Activated T-helper 17 cell treated with anti-CD3 and anti-CD28 coated beads, Interleukin-2, amount 50 U/mL, for 72 hours (primary cell): ENCODE measurements at regions not wholly inside any gene's neighbourhood (a gene's known extent, or its start where the extent isn't known, plus 50 kb on each side); places are given as distances from the start of the nearest gene placed in this dataset.

Experiments used
- ATAC-seq: fragments of 150-1000 bp; cut with Tn5 transposase; replicated peaks from 2 replicates; pipeline ENCODE4 v1.10.0; 2021; ENCODE audit warnings: mild to moderate bottlenecking, moderate library complexity
- H3K27ac Mint-ChIP-seq: one replicate; pipeline ENCODE4 v1.8.0; 2022; ENCODE audit warnings: mixed read lengths
- H3K27me3 Mint-ChIP-seq: one replicate; pipeline ENCODE4 v1.8.0; 2022; ENCODE audit warnings: mixed read lengths
- H3K36me3 Mint-ChIP-seq: one replicate; pipeline ENCODE4 v1.8.0; 2022; ENCODE audit warnings: low read depth, mild to moderate bottlenecking, mixed read lengths
- H3K4me1 Mint-ChIP-seq: one replicate; pipeline ENCODE4 v1.8.0; 2022; ENCODE audit warnings: mixed read lengths
- H3K4me3 Mint-ChIP-seq: one replicate; pipeline ENCODE4 v1.8.0; 2022; ENCODE audit warnings: mild to moderate bottlenecking, mixed read lengths
- H3K9me3 Mint-ChIP-seq: one replicate; pipeline ENCODE4 v1.8.0; 2022; ENCODE audit warnings: mixed read lengths

GRCh38 chr13:111974341-111974640 lies 92.7 kb upstream of the SOX1 start:
- H3K27ac Mint-ChIP-seq: no peak overlapping the region
- peaks cover 3% of the 10 kb centered on the region for H3K27me3 Mint-ChIP-seq
- H3K9me3 Mint-ChIP-seq: peaks cover 12% of the 10 kb centered on the region
- no peak overlapping the region for H3K4me3 Mint-ChIP-seq
- peaks cover 7% of the 10 kb centered on the region for H3K4me1 Mint-ChIP-seq
- no peaks in the 10 kb centered on the region for H3K36me3 Mint-ChIP-seq
- ATAC-seq: no peak

GRCh38 chr13:111975539-111976473 lies 91.1 kb upstream of the SOX1 start:
- no peak overlapping the region for H3K4me3 Mint-ChIP-seq
- peaks cover 7% of the 10 kb centered on the region for H3K4me1 Mint-ChIP-seq
- peaks cover 5% of the 10 kb centered on the region for H3K27me3 Mint-ChIP-seq
- no peaks in the 10 kb centered on the region for H3K36me3 Mint-ChIP-seq
- H3K27ac Mint-ChIP-seq: no peak overlapping the region
- peaks cover 12% of the 10 kb centered on the region for H3K9me3 Mint-ChIP-seq
- ATAC-seq: no peak

- H3K4me3 Mint-ChIP-seq: no peak overlapping the region
- ATAC-seq: no peak
- H3K9me3 Mint-ChIP-seq: peaks cover 12% of the 10 kb centered on the region
- H3K4me1 Mint-ChIP-seq: peaks cover 7% of the 10 kb centered on the region
- no peaks in the 10 kb centered on the region for H3K36me3 Mint-ChIP-seq
- H3K27ac Mint-ChIP-seq: no peak overlapping the region
- H3K27me3 Mint-ChIP-seq: peaks cover 4% of the 10 kb centered on the region
These were observed 90.3 kb upstream of the SOX1 start for GRCh38 chr13:111976474-111977178.

- H3K27ac Mint-ChIP-seq: no peak overlapping the region
- H3K27me3 Mint-ChIP-seq: peaks cover 7% of the 10 kb centered on the region
- no peak for ATAC-seq
- H3K4me3 Mint-ChIP-seq: no peak overlapping the region
- H3K4me1 Mint-ChIP-seq: peaks cover 7% of the 10 kb centered on the region
- peaks cover 12% of the 10 kb centered on the region for H3K9me3 Mint-ChIP-seq
- H3K36me3 Mint-ChIP-seq: no peaks in the 10 kb centered on the region
These were observed 89.8 kb upstream of the SOX1 start for GRCh38 chr13:111977179-111977506.

GRCh38 chr13:111978546-111978945 lies 88.4 kb upstream of the SOX1 start:
- no peak for ATAC-seq
- Mint-ChIP-seq H3K27ac (no peak overlapping the region), H3K36me3 (no peaks in the 10 kb centered on the region), H3K4me3 (no peak overlapping the region), H3K9me3 (peaks cover 12% of the 10 kb centered on the region), H3K4me1 (peaks cover 7% of the 10 kb centered on the region), H3K27me3 (peaks cover 9% of the 10 kb centered on the region)

GRCh38 chr13:111980146-111980929 lies 86.6 kb upstream of the SOX1 start:
- no peak overlapping the region for H3K4me3 Mint-ChIP-seq
- H3K4me1 Mint-ChIP-seq: peaks cover 1% of the 10 kb centered on the region
- no peaks in the 10 kb centered on the region for H3K36me3 Mint-ChIP-seq
- no peak for ATAC-seq
- H3K27ac Mint-ChIP-seq: no peak overlapping the region
- peaks cover 7% of the 10 kb centered on the region for H3K9me3 Mint-ChIP-seq
- peaks cover 16% of the 10 kb centered on the region for H3K27me3 Mint-ChIP-seq

- Mint-ChIP-seq H3K9me3 (peaks cover 5% of the 10 kb centered on the region), H3K27ac (no peak overlapping the region)
- no peak for ATAC-seq
These were observed 85.9 kb upstream of the SOX1 start for GRCh38 chr13:111981006-111981405.

GRCh38 chr13:111981446-111982165 lies 85.3 kb upstream of the SOX1 start:
- H3K4me3 Mint-ChIP-seq: no peak overlapping the region
- H3K27me3 Mint-ChIP-seq: peaks cover 16% of the 10 kb centered on the region
- ATAC-seq: no peak
- H3K27ac Mint-ChIP-seq: no peak overlapping the region
- H3K4me1 Mint-ChIP-seq: no peaks in the 10 kb centered on the region
- H3K9me3 Mint-ChIP-seq: peaks cover 5% of the 10 kb centered on the region
- H3K36me3 Mint-ChIP-seq: no peaks in the 10 kb centered on the region

More at GRCh38 chr13:111981006-111981405, 85.9 kb upstream of the SOX1 start:
- Mint-ChIP-seq H3K4me1 (no peaks in the 10 kb centered on the region), H3K4me3 (no peak overlapping the region), H3K36me3 (no peaks in the 10 kb centered on the region), H3K27me3 (peaks cover 16% of the 10 kb centered on the region)

GRCh38 chr13:111984349-111984748 lies 82.6 kb upstream of the SOX1 start:
- ATAC-seq: no peak
- Mint-ChIP-seq H3K4me3 (no peak overlapping the region), H3K9me3 (peaks cover 8% of the 10 kb centered on the region), H3K27ac (no peak overlapping the region), H3K4me1 (no peaks in the 10 kb centered on the region), H3K27me3 (peaks cover 22% of the 10 kb centered on the region), H3K36me3 (no peaks in the 10 kb centered on the region)

- Mint-ChIP-seq H3K27ac (no peak overlapping the region), H3K9me3 (peaks cover 14% of the 10 kb centered on the region), H3K27me3 (peaks cover 20% of the 10 kb centered on the region), H3K4me1 (no peaks in the 10 kb centered on the region), H3K36me3 (no peaks in the 10 kb centered on the region), H3K4me3 (no peak overlapping the region)
- ATAC-seq: no peak
These were observed 76.6 kb upstream of the SOX1 start for GRCh38 chr13:111990362-111990761.

- Mint-ChIP-seq H3K9me3 (peaks cover 11% of the 10 kb centered on the region), H3K36me3 (no peaks in the 10 kb centered on the region), H3K4me3 (no peak overlapping the region), H3K4me1 (no peaks in the 10 kb centered on the region), H3K27me3 (peaks cover 21% of the 10 kb centered on the region), H3K27ac (no peak overlapping the region)
- no peak for ATAC-seq
These were observed 74.0 kb upstream of the SOX1 start for GRCh38 chr13:111992911-111993310.

GRCh38 chr13:111993691-111994090 lies 73.3 kb upstream of the SOX1 start:
- no peak for ATAC-seq
- H3K4me1 Mint-ChIP-seq: no peaks in the 10 kb centered on the region
- no peak overlapping the region for H3K4me3 Mint-ChIP-seq
- H3K9me3 Mint-ChIP-seq: peaks cover 11% of the 10 kb centered on the region
- H3K27ac Mint-ChIP-seq: no peak overlapping the region
- H3K27me3 Mint-ChIP-seq: peaks cover 21% of the 10 kb centered on the region
- no peaks in the 10 kb centered on the region for H3K36me3 Mint-ChIP-seq

GRCh38 chr13:111994578-111994977 lies 72.4 kb upstream of the SOX1 start:
- H3K27me3 Mint-ChIP-seq: peaks cover 26% of the 10 kb centered on the region
- no peak overlapping the region for H3K27ac Mint-ChIP-seq
- no peaks in the 10 kb centered on the region for H3K36me3 Mint-ChIP-seq
- no peaks in the 10 kb centered on the region for H3K4me1 Mint-ChIP-seq
- peaks cover 10% of the 10 kb centered on the region for H3K9me3 Mint-ChIP-seq
- ATAC-seq: no peak
- H3K4me3 Mint-ChIP-seq: no peak overlapping the region

- Mint-ChIP-seq H3K4me1 (no peaks in the 10 kb centered on the region), H3K27ac (no peak overlapping the region), H3K4me3 (no peak overlapping the region), H3K36me3 (no peaks in the 10 kb centered on the region), H3K27me3 (peaks cover 18% of the 10 kb centered on the region), H3K9me3 (no peaks in the 10 kb centered on the region)
- ATAC-seq: no peak
These were observed 67.6 kb upstream of the SOX1 start for GRCh38 chr13:111999352-111999751.
